Thyroid gland (tissue), 4 donors: ENCODE measurements at regions not wholly inside any gene's neighbourhood (a gene's known extent, or its start where the extent isn't known, plus 50 kb on each side); places are given as distances from the start of the nearest gene placed in this dataset.

ENCODE experiments used
- POLR2A ChIP-seq, 2 donors: fragments of 450-650 bp; IDR thresholded peaks; one replicate each; pipeline ENCODE4 v1.6.1; 2017; ENCODE audit warnings: antibody characterized with exemption in 2 of 2, mild to moderate bottlenecking in 2 of 2, moderate library complexity in 1 of 2
- TF ChIP-seq, protein P1 (sequence below), 6 experiments: fragments of 200-600 bp in 3 of 6; fragments of 450-650 bp in 3 of 6; sonication (generic) in 3 of 6; IDR thresholded peaks; one replicate each; pipeline ENCODE4 v1.5.1; 2016 to 2019; ENCODE audit warnings: antibody characterized with exemption in 6 of 6, mild to moderate bottlenecking in 2 of 6, inconsistent platforms in 1 of 6, moderate library complexity in 1 of 6

DNA sequence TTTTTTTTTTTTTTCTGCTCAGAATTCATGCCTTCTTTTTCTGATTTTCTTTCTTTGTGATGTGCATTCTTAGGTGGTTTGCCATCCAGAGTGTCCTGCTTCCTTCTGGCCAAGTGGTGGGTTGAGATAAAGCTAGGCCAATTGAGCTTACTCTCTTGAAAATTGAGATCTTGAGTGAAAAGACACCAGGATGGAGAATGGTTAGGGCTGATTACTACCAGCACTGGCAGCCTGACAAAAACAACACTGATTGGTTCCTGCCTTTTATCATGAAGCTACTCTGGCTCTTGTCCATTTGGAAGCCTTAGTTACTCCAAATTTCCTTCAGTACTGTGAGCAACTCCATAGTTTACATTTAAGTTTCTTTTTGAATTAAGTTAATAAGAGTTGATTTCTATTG lies 404.0 kb downstream of the PPARGC1A start:
- TF ChIP-seq, protein P1, sequence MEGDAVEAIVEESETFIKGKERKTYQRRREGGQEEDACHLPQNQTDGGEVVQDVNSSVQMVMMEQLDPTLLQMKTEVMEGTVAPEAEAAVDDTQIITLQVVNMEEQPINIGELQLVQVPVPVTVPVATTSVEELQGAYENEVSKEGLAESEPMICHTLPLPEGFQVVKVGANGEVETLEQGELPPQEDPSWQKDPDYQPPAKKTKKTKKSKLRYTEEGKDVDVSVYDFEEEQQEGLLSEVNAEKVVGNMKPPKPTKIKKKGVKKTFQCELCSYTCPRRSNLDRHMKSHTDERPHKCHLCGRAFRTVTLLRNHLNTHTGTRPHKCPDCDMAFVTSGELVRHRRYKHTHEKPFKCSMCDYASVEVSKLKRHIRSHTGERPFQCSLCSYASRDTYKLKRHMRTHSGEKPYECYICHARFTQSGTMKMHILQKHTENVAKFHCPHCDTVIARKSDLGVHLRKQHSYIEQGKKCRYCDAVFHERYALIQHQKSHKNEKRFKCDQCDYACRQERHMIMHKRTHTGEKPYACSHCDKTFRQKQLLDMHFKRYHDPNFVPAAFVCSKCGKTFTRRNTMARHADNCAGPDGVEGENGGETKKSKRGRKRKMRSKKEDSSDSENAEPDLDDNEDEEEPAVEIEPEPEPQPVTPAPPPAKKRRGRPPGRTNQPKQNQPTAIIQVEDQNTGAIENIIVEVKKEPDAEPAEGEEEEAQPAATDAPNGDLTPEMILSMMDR (IDR thresholded peaks at IDR 0.05) = no peak
- no peak for TF ChIP-seq POLR2A (IDR thresholded peaks at IDR 0.05)
